Hepatocyte (in vitro differentiated cells): ENCODE measurements at regions not wholly inside any gene's neighbourhood (a gene's known extent, or its start where the extent isn't known, plus 50 kb on each side); places are given as distances from the start of the nearest gene placed in this dataset.

ENCODE experiments used
- CTCF ChIP-seq: fragments of 200-600 bp; sonication (generic); IDR thresholded peaks from 2 replicates; pipeline ENCODE4 v1.5.1; 2016; ENCODE audit warnings: antibody characterized with exemption, mild to moderate bottlenecking; ENCODE audit not compliant: poor library complexity
- EZH2 ChIP-seq: fragments of 200-600 bp; sonication (generic); IDR thresholded peaks from 2 replicates; pipeline ENCODE4 v1.6.1; 2016; ENCODE audit warnings: antibody characterized with exemption, mild to moderate bottlenecking, borderline replicate concordance

GRCh38 chr13:111844682-111845081 lies 222.3 kb upstream of the SOX1 start:
- TF ChIP-seq CTCF (no peak), EZH2 (no peak)
